ENCODE measurements at regions not wholly inside any gene's neighbourhood (a gene's known extent, or its start where the extent isn't known, plus 50 kb on each side); places are given as distances from the start of the nearest gene placed in this dataset.

- TF ChIP-seq POLR2A (IDR thresholded peaks at IDR 0.05; ENCODE audit: low read length) (no peak), GATA1 (IDR thresholded peaks at IDR 0.05; ENCODE audit: low read depth, low read length) (no peak)
Measured at GRCh38 chr13:65783383-65783782, 1446.8 kb downstream of the PCDH9 start.
